GM23248 (cell line): ENCODE measurements at regions not wholly inside any gene's neighbourhood (a gene's known extent, or its start where the extent isn't known, plus 50 kb on each side); places are given as distances from the start of the nearest gene placed in this dataset.
A peak's percentile ranks its signal among the peaks of the same experiment; 100 is the strongest.

Experiments
- DNase-seq: peaks from one replicate; pipeline ENCODE4 v3.0.0-alpha.2; 2015
- H2AFZ ChIP-seq: fragments of 200-600 bp; sonication (generic); 2 replicates; pipeline ENCODE4 v1.6.1; 2016; ENCODE audit warnings: antibody characterized with exemption
- H3F3A ChIP-seq: fragments of 200-600 bp; sonication (generic); 2 replicates; pipeline ENCODE4 v1.6.1; 2016; ENCODE audit warnings: mild to moderate bottlenecking, antibody characterized with exemption, mixed run types; ENCODE audit not compliant: insufficient read depth
- H3K27ac ChIP-seq: fragments of 200-600 bp; sonication (generic); 2 replicates; pipeline ENCODE4 v1.5.1; 2016; ENCODE audit warnings: mild to moderate bottlenecking
- H3K27me3 ChIP-seq: fragments of 200-600 bp; sonication (generic); replicated peaks from 2 replicates; pipeline ENCODE4 v1.6.1; 2016; ENCODE audit warnings: mild to moderate bottlenecking; ENCODE audit not compliant: insufficient read depth
- H3K36me3 ChIP-seq: fragments of 200-600 bp; sonication (generic); 2 replicates; pipeline ENCODE4 v1.6.1; 2016; ENCODE audit warnings: low read depth, mild to moderate bottlenecking
- H3K4me1 ChIP-seq: fragments of 200-600 bp; sonication (generic); 2 replicates; pipeline ENCODE4 v1.6.1; 2016; ENCODE audit warnings: mild to moderate bottlenecking; ENCODE audit not compliant: insufficient read depth
- H3K4me2 ChIP-seq: fragments of 200-600 bp; sonication (generic); one replicate; pipeline ENCODE4 v1.6.1; 2016; ENCODE audit warnings: mild to moderate bottlenecking; ENCODE audit not compliant: unreplicated experiment
- H3K4me3 ChIP-seq: fragments of 200-600 bp; sonication (generic); 2 replicates; pipeline ENCODE4 v1.5.1; 2016; ENCODE audit warnings: mild to moderate bottlenecking
- H3K79me2 ChIP-seq: fragments of 200-600 bp; sonication (generic); 2 replicates; pipeline ENCODE4 v1.6.1; 2016; ENCODE audit warnings: mild to moderate bottlenecking; ENCODE audit not compliant: insufficient read depth
- H3K9ac ChIP-seq: fragments of 200-600 bp; sonication (generic); 2 replicates; pipeline ENCODE4 v1.6.1; 2016; ENCODE audit warnings: mild to moderate bottlenecking
- H3K9me2 ChIP-seq: fragments of 200-600 bp; sonication (generic); 2 replicates; pipeline ENCODE4 v1.6.1; 2016; ENCODE audit warnings: mixed run types, mild to moderate bottlenecking, moderate library complexity; ENCODE audit not compliant: insufficient read depth
- H3K9me3 ChIP-seq: fragments of 200-600 bp; sonication (generic); one replicate; pipeline ENCODE4 v1.6.1; 2017; ENCODE audit warnings: low read depth
- H4K20me1 ChIP-seq: fragments of 200-600 bp; sonication (generic); 2 replicates; pipeline ENCODE4 v1.6.0; 2016; ENCODE audit not compliant: insufficient read depth
- EZH2 ChIP-seq: fragments of 200-600 bp; sonication (generic); IDR thresholded peaks from 2 replicates; pipeline ENCODE4 v1.6.1; 2018; ENCODE audit warnings: antibody characterized with exemption, mild to moderate bottlenecking; ENCODE audit not compliant: insufficient read depth, poor library complexity, severe bottlenecking
- EZH2phosphoT487 ChIP-seq: fragments of 200-600 bp; sonication (generic); IDR thresholded peaks from 2 replicates; pipeline ENCODE4 v1.6.1; 2018; ENCODE audit warnings: antibody characterized with exemption, moderate library complexity, mild to moderate bottlenecking, low read depth; ENCODE audit not compliant: insufficient read depth
- WGBS, 2 experiments: methylation state at CpG; one replicate each; pipeline ENCODE4 v1.1.6; 2015 to 2017; ENCODE audit warnings: low lambda C conversion rate in 2 of 2, low coverage in 1 of 2; ENCODE audit errors: missing lambda C conversion rate in 2 of 2; 5-methylcytosine and 5-hydroxymethylcytosine counted together
- in situ Hi-C: fragments of 300-500 bp; cut with MboI; formaldehyde crosslinking; loops from 2 replicates; pipeline ENCODE4 v1.15.0; 2020

- no peaks in the 10 kb centered on the region for H3K9me3 ChIP-seq
- no peaks in the 10 kb centered on the region for H3K4me1 ChIP-seq
- TF ChIP-seq EZH2phosphoT487: no peak
- no peak for TF ChIP-seq EZH2
- H3K27me3 ChIP-seq: no peaks in the 10 kb centered on the region
- H4K20me1 ChIP-seq: no peaks in the 10 kb centered on the region
- H3K27ac ChIP-seq: no peak overlapping the region
- H3K9ac ChIP-seq: no peak overlapping the region
- H2AFZ ChIP-seq: no peak overlapping the region
- no peak overlapping the region for H3K4me3 ChIP-seq
- H3F3A ChIP-seq: no peaks in the 10 kb centered on the region
- no peaks in the 10 kb centered on the region for H3K36me3 ChIP-seq
- 0 out of 2 replicates have a peak, but pooled peaks cover 3% of the 10 kb centered on the region for H3K9me2 ChIP-seq
- H3K79me2 ChIP-seq: no peaks in the 10 kb centered on the region
- no peak overlapping the region for H3K4me2 ChIP-seq
- WGBS, 2 experiments: 21 to 24% methylated on average over 8 of the region's 8 CpGs
- DNase-seq: peak; percentile 59
- in situ Hi-C loops: no loop called here
These were observed 53.2 kb upstream of the RAB4A start for GRCh38 chr1:229217716-229218115.

DNA sequence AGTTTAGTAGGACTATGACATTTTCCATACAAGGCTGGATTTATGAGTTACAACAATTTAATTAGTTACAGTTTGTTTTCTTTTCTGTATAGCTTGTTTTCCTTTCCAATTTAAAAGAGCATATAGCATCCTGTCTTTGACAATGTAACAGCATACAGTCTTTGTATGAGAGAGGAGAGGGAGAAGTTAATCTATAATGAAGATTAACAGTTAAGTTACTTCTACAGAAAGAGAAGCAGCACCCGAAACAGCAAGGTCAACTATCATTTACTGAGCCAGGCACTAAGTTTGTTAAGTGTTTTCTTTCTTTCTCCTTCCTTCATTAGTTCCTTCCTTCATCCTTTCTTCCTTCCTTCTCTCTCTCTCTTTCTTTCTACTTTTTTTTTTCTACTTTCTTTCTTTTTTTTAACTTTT, 52.3 kb upstream of the RAB4A start:
- WGBS, 2 experiments: 95 to 100% methylated on average over 1 of the region's 1 CpG
- 0 out of 2 replicates have a peak, but pooled peaks cover 3% of the 10 kb centered on the region for H3K9me2 ChIP-seq
- H3K79me2 ChIP-seq: no peaks in the 10 kb centered on the region
- no peak overlapping the region for H3K9ac ChIP-seq
- H3K27me3 ChIP-seq: no peaks in the 10 kb centered on the region
- no peaks in the 10 kb centered on the region for H3F3A ChIP-seq
- H3K4me2 ChIP-seq: no peak overlapping the region
- H3K4me3 ChIP-seq: no peak overlapping the region
- no peaks in the 10 kb centered on the region for H4K20me1 ChIP-seq
- no peak overlapping the region for H3K27ac ChIP-seq
- H3K9me3 ChIP-seq: no peaks in the 10 kb centered on the region
- no peak for DNase-seq
- no peak overlapping the region for H2AFZ ChIP-seq
- in situ Hi-C loops: no loop called here
- H3K36me3 ChIP-seq: no peaks in the 10 kb centered on the region
- TF ChIP-seq EZH2: no peak
- TF ChIP-seq EZH2phosphoT487: no peak
- H3K4me1 ChIP-seq: no peaks in the 10 kb centered on the region

DNA sequence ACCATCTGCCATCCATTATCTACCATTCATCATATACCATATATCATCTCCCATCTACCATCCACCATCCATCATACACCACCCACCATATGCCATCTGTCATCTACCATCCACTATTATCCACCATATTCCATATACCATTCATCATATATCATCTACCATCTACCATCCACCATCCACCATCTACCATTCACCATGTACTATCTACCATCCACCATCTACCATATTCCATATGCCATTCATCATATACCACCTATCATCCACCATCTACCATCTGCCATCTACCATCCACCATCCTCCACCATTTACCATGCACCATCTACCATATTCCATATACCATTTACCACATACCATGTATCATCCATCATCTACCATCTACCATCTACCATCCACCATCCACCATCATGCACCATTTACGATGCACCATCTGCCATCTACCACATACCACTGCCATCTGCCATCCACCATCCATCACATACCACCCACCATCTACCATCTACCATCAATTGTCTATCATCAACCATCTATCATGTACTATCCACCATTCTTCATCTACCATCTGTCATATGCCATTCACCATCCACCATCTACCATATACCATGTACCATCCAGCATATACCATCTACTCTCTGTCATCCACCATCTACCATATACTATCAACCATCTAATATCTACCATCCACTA, 50.6 kb upstream of the RAB4A start:
- no peak overlapping the region for H2AFZ ChIP-seq
- H3K9me3 ChIP-seq: no peaks in the 10 kb centered on the region
- WGBS, 2 experiments: 89 to 92% methylated on average over 1 of the region's 1 CpG
- no peaks in the 10 kb centered on the region for H3K36me3 ChIP-seq
- no peak overlapping the region for H3K4me3 ChIP-seq
- no peak for DNase-seq
- H3K27me3 ChIP-seq: no peaks in the 10 kb centered on the region
- H3K27ac ChIP-seq: no peak overlapping the region
- no peaks in the 10 kb centered on the region for H3K4me1 ChIP-seq
- no peaks in the 10 kb centered on the region for H3K79me2 ChIP-seq
- no peaks in the 10 kb centered on the region for H4K20me1 ChIP-seq
- no peak overlapping the region for H3K9ac ChIP-seq
- in situ Hi-C loops: loop anchor here (10.0 kb wide), 1 partner anchor 486 kb away; the partner anchor contains the start of gene RHOU
- no peak overlapping the region for H3K4me2 ChIP-seq
- 0 out of 2 replicates have a peak, but pooled peaks cover 3% of the 10 kb centered on the region for H3K9me2 ChIP-seq
- H3F3A ChIP-seq: no peaks in the 10 kb centered on the region
- no peak for TF ChIP-seq EZH2phosphoT487
- no peak for TF ChIP-seq EZH2

DNA sequence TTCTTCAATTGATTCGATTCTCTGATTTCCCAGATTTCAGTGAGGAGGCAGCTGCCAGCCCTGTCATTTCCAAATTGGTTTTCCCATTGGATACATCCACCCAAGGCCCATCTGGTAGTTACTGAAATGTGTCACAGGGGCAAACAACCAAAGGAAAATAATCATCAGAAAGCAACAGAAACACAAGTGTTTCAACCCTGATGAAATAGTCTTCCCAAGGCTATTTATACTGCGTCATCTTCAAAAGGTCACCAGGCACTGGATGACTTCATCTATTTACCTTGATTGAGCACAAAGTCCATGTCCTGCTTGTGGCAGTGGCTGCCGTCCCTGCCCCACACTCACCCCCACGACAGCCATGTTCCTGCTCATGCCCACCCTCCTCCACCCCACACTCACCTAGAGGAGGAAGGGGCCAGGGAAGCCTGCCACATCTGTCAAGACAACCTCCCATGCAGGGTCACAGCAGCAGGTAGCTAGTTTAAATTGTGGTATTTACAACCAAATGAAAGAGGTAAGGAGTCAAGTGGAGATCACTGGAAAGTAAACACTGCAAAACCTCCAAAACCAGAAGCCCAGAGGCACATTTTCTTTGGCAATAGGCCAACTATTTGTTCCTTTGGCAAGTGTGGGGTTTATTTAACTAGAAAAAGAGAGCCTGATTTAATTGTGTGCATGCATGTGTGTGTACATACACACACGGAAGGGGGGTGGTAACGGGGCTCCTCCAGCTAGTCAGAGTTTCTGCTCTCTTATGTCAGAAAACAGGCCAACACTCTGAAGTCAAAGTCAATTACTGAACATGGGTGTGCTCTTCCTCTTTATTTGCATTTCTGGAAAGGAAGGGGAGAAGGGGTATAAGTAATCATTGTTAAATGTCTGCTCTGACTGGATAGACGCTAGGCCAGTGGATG, 49.5 kb upstream of the RAB4A start:
- H3K79me2 ChIP-seq: no peaks in the 10 kb centered on the region
- H3K4me1 ChIP-seq: no peaks in the 10 kb centered on the region
- H3K9me3 ChIP-seq: no peaks in the 10 kb centered on the region
- no peak overlapping the region for H3K9ac ChIP-seq
- H3K4me2 ChIP-seq: no peak overlapping the region
- H3K4me3 ChIP-seq: no peak overlapping the region
- no peaks in the 10 kb centered on the region for H3K27me3 ChIP-seq
- WGBS, 2 experiments: 58 to 66% methylated on average over 7 of the region's 7 CpGs
- 0 out of 2 replicates have a peak, but pooled peaks cover 3% of the 10 kb centered on the region for H3K9me2 ChIP-seq
- TF ChIP-seq EZH2phosphoT487 (no peak), EZH2 (no peak)
- no peaks in the 10 kb centered on the region for H4K20me1 ChIP-seq
- no peak for DNase-seq
- in situ Hi-C loops: loop anchor here (10.0 kb wide), 1 partner anchor 487 kb away; the partner anchor contains the start of gene RHOU
- H3K27ac ChIP-seq: no peak overlapping the region
- no peaks in the 10 kb centered on the region for H3K36me3 ChIP-seq
- H3F3A ChIP-seq: no peaks in the 10 kb centered on the region
- H2AFZ ChIP-seq: no peak overlapping the region
